GM19240 (cell line): ENCODE measurements at regions not wholly inside any gene's neighbourhood (a gene's known extent, or its start where the extent isn't known, plus 50 kb on each side); places are given as distances from the start of the nearest gene placed in this dataset.

Source experiments
- DNase-seq: peaks from one replicate; pipeline ENCODE4 v3.0.0; 2011; ENCODE audit warnings: low spot score; ENCODE audit not compliant: insufficient read length

- DNase-seq, result no peak
Observed at GRCh38 chr12:41769810-41770209, 374.9 kb downstream of the GXYLT1 start.

GRCh38 chr12:41768456-41768855 is 376.2 kb downstream of the GXYLT1 start:
- DNase-seq, result no peak

GRCh38 chr12:41762691-41763090 is 382.0 kb downstream of the GXYLT1 start:
- no peak for DNase-seq

- no peak for DNase-seq
Observed at GRCh38 chr12:41745593-41745992, 399.1 kb downstream of the GXYLT1 start.

- no peak for DNase-seq
Observed at GRCh38 chr12:41743835-41744234, 400.8 kb downstream of the GXYLT1 start.

- no peak for DNase-seq
Observed at GRCh38 chr12:41739066-41739465, 405.6 kb downstream of the GXYLT1 start.

- no peak for DNase-seq
Observed at GRCh38 chr12:41737423-41737822, 407.3 kb downstream of the GXYLT1 start.

GRCh38 chr12:41736436-41736835 is 408.2 kb downstream of the GXYLT1 start:
- DNase-seq, result no peak

- no peak for DNase-seq
Observed at GRCh38 chr12:41731691-41732090, 413.0 kb downstream of the GXYLT1 start.

- DNase-seq, result no peak
Observed at GRCh38 chr12:41731061-41731460, 413.6 kb downstream of the GXYLT1 start.

GRCh38 chr12:41724216-41724615 is 420.5 kb downstream of the GXYLT1 start:
- DNase-seq, result no peak

- no peak for DNase-seq
Observed at GRCh38 chr12:41719214-41719613, 425.5 kb downstream of the GXYLT1 start.

GRCh38 chr12:41715256-41715655 is 429.4 kb downstream of the GXYLT1 start:
- no peak for DNase-seq

- no peak for DNase-seq
Observed at GRCh38 chr12:41709463-41710285, 435.0 kb downstream of the GXYLT1 start.

GRCh38 chr12:41709012-41709411 is 435.7 kb downstream of the GXYLT1 start:
- DNase-seq, result no peak

GRCh38 chr12:41706376-41706775 is 438.3 kb downstream of the GXYLT1 start:
- DNase-seq, result no peak

GRCh38 chr12:41701943-41702601 is 442.6 kb downstream of the GXYLT1 start:
- DNase-seq, result no peak

- DNase-seq, result no peak
Observed at GRCh38 chr12:41700940-41701339, 443.7 kb downstream of the GXYLT1 start.

GRCh38 chr12:41699658-41700057 is 445.0 kb downstream of the GXYLT1 start:
- no peak for DNase-seq

- DNase-seq, result no peak
Observed at GRCh38 chr12:41697161-41697560, 447.5 kb downstream of the GXYLT1 start.

- DNase-seq, result no peak
Observed at GRCh38 chr12:41684997-41685396, 459.7 kb downstream of the GXYLT1 start.

GRCh38 chr12:41683513-41684240 is 461.0 kb downstream of the GXYLT1 start:
- no peak for DNase-seq
